SKM-1 (cell line): ENCODE measurements at regions not wholly inside any gene's neighbourhood (a gene's known extent, or its start where the extent isn't known, plus 50 kb on each side); places are given as distances from the start of the nearest gene placed in this dataset.
"Not testable (repeated sequence)": the region's sequence is repeated elsewhere in the genome, so short reads cannot be mapped to it uniquely, and the experiment has no call there.

Source experiments
- DNase-seq: peaks from one replicate; lab custom pipeline; 2025; ENCODE audit not compliant: unreplicated experiment; lab: John Stamatoyannopoulos, UW

GRCh38 chr14:38592764-38593442 is 337.0 kb upstream of the CLEC14A start:
- no peak for DNase-seq

GRCh38 chr14:38589747-38590350 is 334.0 kb upstream of the CLEC14A start:
- DNase-seq: no peak

GRCh38 chr14:38583471-38583870 is 327.6 kb upstream of the CLEC14A start:
- no peak for DNase-seq

- no peak for DNase-seq
These were observed 322.4 kb upstream of the CLEC14A start for GRCh38 chr14:38578278-38578681.

GRCh38 chr14:38567703-38568102 is 311.8 kb upstream of the CLEC14A start:
- no peak for DNase-seq

- DNase-seq: no peak
These were observed 305.8 kb upstream of the CLEC14A start for GRCh38 chr14:38561657-38562056.

- no peak for DNase-seq
These were observed 303.8 kb upstream of the CLEC14A start for GRCh38 chr14:38559711-38560110.

GRCh38 chr14:38557391-38557790 is 301.5 kb upstream of the CLEC14A start:
- not testable (repeated sequence) for DNase-seq

GRCh38 chr14:38556252-38556651 is 300.4 kb upstream of the CLEC14A start:
- no peak for DNase-seq

GRCh38 chr14:38554026-38554425 is 298.1 kb upstream of the CLEC14A start:
- DNase-seq: no peak

- no peak for DNase-seq
These were observed 297.7 kb upstream of the CLEC14A start for GRCh38 chr14:38553586-38553985.

- no peak for DNase-seq
These were observed 293.7 kb upstream of the CLEC14A start for GRCh38 chr14:38549564-38549963.

- DNase-seq: no peak
These were observed 292.1 kb upstream of the CLEC14A start for GRCh38 chr14:38547961-38548490.

- no peak for DNase-seq
These were observed 291.1 kb upstream of the CLEC14A start for GRCh38 chr14:38546932-38547551.

GRCh38 chr14:38544776-38545175 is 288.9 kb upstream of the CLEC14A start:
- no peak for DNase-seq

GRCh38 chr14:38543851-38544250 is 288.0 kb upstream of the CLEC14A start:
- not testable (repeated sequence) for DNase-seq

GRCh38 chr14:38538053-38538452 is 282.2 kb upstream of the CLEC14A start:
- DNase-seq: not testable (repeated sequence)

GRCh38 chr14:38536376-38537038 is 280.6 kb upstream of the CLEC14A start:
- no peak for DNase-seq

- DNase-seq: no peak
These were observed 272.7 kb upstream of the CLEC14A start for GRCh38 chr14:38528582-38528981.

GRCh38 chr14:38527502-38527878 is 271.6 kb upstream of the CLEC14A start:
- no peak for DNase-seq

- DNase-seq: no peak
These were observed 271.1 kb upstream of the CLEC14A start for GRCh38 chr14:38526826-38527501.
